ENCODE measurements at regions not wholly inside any gene's neighbourhood (a gene's known extent, or its start where the extent isn't known, plus 50 kb on each side); places are given as distances from the start of the nearest gene placed in this dataset.

GRCh38 chr6:17211101-17211500 lies 70.1 kb upstream of the RBM24 start:
- ATAC-seq (no peak), DNase-seq (ENCODE audit: extremely low read depth in 1 of 4, low spot score in 3 of 4) (no peak), FAIRE-seq (no peak)
- POLR2A ChIA-PET, result interaction anchor here (0.7 kb wide), 1 partner anchor 490 kb away, joined by 5 read pairs; no protein-coding TSS in a partner anchor
- Histone ChIP-seq H4K20me1 (replicated peaks; ENCODE audit: control insufficient read depth, insufficient read depth, low read length) (no peaks in the 10 kb centered on the region), H3K27ac (ENCODE audit: extremely low read depth, low read depth, low read length) (no peak overlapping the region), H3K4me1 (replicated peaks in 1 of 2; ENCODE audit: control insufficient read depth in 2 of 2, insufficient read depth in 2 of 2, low read length in 2 of 2) (no peaks in the 10 kb centered on the region), H3K9ac (ENCODE audit: insufficient read depth in 1 of 2, low read depth in 2 of 2, low read length in 2 of 2) (no peak overlapping the region), H3K9me3 (replicated peaks; ENCODE audit: control insufficient read depth, insufficient read depth, low read depth, low read length) (no peaks in the 10 kb centered on the region; the same call in 1 of the 2 replicates), H3K79me2 (ENCODE audit: control insufficient read depth, insufficient read depth, low read length) (no peaks in the 10 kb centered on the region), H3K36me3 (ENCODE audit: control insufficient read depth, insufficient read depth, low read length) (no peaks in the 10 kb centered on the region), H3K4me2 (ENCODE audit: insufficient read depth, low read length) (no peak overlapping the region), H3K27me3 (ENCODE audit: control insufficient read depth in 2 of 2, insufficient read depth in 2 of 2, low read length in 2 of 2) (peaks cover 0 to 5% of the 10 kb centered on the region in 2 experiments; a peak in 2 of 5 replicates), H3K4me3 (no peak overlapping the region), H2AFZ (ENCODE audit: low read depth, low read length) (no peak overlapping the region), H3K9me1 (ENCODE audit: control insufficient read depth, insufficient read depth, low read length) (no peaks in the 10 kb centered on the region)
- no peak for TF ChIP-seq SNIP1 (IDR thresholded peaks at IDR 0.05; ENCODE audit: low read depth)
- no peak for TF ChIP-seq ZNF280B (CRISPR knock-in tag; IDR thresholded peaks at IDR 0.05)
- TF ChIP-seq NCOA6 (IDR thresholded peaks at IDR 0.05), result no peak
- TF ChIP-seq U2AF2 (optimal IDR thresholded peaks at IDR 0.05; ENCODE audit: low read depth, low read length), result no peak
- no peak for TF ChIP-seq KLF1 (tag; IDR thresholded peaks at IDR 0.05)
- TF ChIP-seq DIDO1 (tag; IDR thresholded peaks at IDR 0.05; ENCODE audit: low read depth), result no peak
- intact Hi-C loops (cut with micrococcal nuclease), result no loop called here
- CTCF ChIA-PET (ENCODE audit: low intra/inter-chr PET ratio), result no interaction called here
- WGBS (ENCODE audit: insufficient coverage, low coverage, missing lambda C conversion rate), result 0% methylated on average over 3 of the region's 3 CpGs
- BruUV-seq (replicated peaks), result no TSS peak
- in situ Hi-C loops (cut with MboI), result no loop called here
